GM11168 (cell line): ENCODE measurements at regions not wholly inside any gene's neighbourhood (a gene's known extent, or its start where the extent isn't known, plus 50 kb on each side); places are given as distances from the start of the nearest gene placed in this dataset.

Source experiments
- in situ Hi-C: fragments of 300-500 bp; cut with MboI; formaldehyde crosslinking; loops from one replicate; pipeline ENCODE4 v1.12.0; 2022; ENCODE audit warnings: low sequenced_read_pairs; ENCODE audit not compliant: unreplicated experiment

- in situ Hi-C loops, result no loop called here
Observed at GRCh38 chr16:86821895-86822294, 243.5 kb downstream of the FOXL1 start.

DNA sequence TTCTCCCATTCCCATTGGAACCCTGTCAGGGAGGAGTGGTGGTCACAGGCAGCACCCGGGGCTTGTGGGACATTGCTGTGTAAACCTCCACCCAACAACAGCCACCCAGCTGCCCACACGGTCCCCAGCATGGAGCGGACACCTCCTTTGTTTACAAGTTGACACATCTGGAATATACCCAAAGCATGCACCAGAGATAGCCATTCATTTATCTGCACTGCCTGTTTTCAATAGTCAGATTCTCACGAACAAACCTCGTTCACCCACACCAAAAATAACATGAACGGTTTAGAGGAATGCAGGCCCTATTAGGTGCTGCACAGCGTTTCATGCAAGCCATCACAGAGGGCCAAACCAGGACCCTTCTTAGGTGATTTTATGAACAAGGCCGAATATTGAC lies 244.8 kb downstream of the FOXL1 start:
- in situ Hi-C loops, result no loop called here

GRCh38 chr16:86823888-86824671 lies 245.7 kb downstream of the FOXL1 start:
- in situ Hi-C loops, result no loop called here

- in situ Hi-C loops, result no loop called here
Observed at GRCh38 chr16:86824751-86825296, 246.5 kb downstream of the FOXL1 start.

- in situ Hi-C loops, result no loop called here
Observed at GRCh38 chr16:86825631-86826030, 247.3 kb downstream of the FOXL1 start.

GRCh38 chr16:86826941-86827340 lies 248.6 kb downstream of the FOXL1 start:
- in situ Hi-C loops, result no loop called here

DNA sequence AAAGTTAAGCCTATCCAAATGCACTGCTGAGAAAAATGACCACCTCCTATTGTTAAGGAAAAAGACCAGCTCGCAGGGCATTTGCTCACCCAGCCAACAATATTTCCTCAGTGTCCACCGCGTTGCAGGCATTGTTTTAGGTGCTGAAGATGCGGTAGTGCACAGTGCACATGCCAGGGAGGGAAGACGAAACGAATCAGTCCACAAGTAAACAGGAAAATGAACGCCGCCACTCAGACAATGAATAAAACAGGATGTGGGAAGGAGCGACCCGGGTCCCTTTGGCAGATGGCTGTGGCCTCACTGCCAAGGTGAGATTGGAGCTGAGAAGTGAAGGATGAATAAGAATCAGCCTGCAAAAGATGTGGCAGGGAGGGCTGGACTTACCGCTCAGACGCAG lies 249.2 kb downstream of the FOXL1 start:
- in situ Hi-C loops, result no loop called here

GRCh38 chr16:86828202-86828601 lies 249.9 kb downstream of the FOXL1 start:
- in situ Hi-C loops, result no loop called here

DNA sequence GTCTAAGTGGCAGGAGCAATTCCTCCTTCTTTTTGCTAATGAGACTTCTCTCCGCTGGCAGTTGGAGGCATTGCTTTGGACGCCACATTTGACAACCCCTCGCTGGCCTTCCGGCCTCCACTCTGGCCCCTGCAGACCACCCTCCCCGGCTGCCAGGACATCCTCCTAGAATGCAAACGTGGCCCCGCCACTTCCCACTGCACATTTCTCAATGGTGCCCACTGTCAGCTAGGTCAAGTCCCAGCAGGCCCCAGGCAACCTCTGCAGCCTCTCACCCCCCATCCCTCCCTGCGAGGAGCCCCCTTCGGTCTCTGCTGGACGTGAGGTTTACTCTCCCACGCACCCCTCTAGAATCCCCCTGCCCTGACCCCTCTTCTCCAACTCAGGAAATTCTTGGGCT lies 250.3 kb downstream of the FOXL1 start:
- in situ Hi-C loops, result no loop called here

- in situ Hi-C loops, result no loop called here
Observed at GRCh38 chr16:86831366-86831765, 253.0 kb downstream of the FOXL1 start.

GRCh38 chr16:86833136-86833535 lies 254.8 kb downstream of the FOXL1 start:
- in situ Hi-C loops, result no loop called here

- in situ Hi-C loops, result no loop called here
Observed at GRCh38 chr16:86834451-86835035, 256.2 kb downstream of the FOXL1 start.

DNA sequence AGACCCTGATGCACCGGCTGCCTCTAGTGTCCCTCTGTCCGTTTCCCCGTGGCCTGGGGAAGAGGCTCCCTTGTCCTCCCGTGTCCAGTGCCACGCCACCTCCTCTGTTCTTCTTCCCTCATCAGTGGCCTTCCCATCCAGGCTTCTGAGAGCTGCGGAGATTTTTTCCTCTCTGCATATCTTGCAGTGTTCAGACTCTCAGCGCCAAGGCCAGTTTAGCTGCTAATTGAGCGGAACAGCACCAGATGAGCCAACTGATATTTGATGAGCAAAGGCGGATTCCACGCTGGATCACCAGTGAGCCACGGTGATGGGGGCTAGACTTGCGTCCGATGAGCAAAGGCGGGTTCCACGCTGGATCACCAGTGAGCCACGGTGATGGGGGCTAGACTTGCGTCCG lies 257.6 kb downstream of the FOXL1 start:
- in situ Hi-C loops, result no loop called here

DNA sequence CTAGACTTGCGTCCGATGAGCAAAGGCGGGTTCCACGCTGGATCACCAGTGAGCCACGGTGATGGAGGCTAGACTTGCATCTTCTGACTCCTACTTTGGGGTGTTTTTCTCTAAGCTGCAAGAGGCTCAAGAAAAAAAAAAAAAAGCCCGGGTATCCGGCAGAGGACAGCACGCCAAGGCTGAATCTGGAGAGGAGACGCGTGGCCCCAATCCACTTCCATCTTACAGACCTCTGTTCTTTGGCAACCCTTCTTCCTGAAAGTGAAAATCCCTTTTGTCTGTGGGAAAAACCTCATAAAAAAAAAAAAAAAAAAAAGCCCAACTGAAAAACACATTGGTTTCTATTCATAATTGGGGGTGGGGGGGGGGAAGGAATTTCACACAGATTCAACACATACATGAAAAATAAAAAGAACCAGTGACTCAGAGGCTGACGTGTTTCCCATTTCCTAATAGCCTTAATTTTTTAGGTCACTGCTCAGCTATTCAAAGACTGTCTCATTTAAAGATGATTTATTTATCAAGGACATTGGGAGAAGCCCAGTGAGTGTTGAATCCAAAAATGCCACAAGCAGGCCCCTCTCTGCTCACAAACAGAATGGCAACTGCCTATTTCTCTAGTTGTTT lies 258.3 kb downstream of the FOXL1 start:
- in situ Hi-C loops, result no loop called here

GRCh38 chr16:86843812-86844211 lies 265.5 kb downstream of the FOXL1 start:
- in situ Hi-C loops, result no loop called here

GRCh38 chr16:86844695-86845094 lies 266.3 kb downstream of the FOXL1 start:
- in situ Hi-C loops, result no loop called here

GRCh38 chr16:86846136-86846535 lies 267.8 kb downstream of the FOXL1 start:
- in situ Hi-C loops, result no loop called here

DNA sequence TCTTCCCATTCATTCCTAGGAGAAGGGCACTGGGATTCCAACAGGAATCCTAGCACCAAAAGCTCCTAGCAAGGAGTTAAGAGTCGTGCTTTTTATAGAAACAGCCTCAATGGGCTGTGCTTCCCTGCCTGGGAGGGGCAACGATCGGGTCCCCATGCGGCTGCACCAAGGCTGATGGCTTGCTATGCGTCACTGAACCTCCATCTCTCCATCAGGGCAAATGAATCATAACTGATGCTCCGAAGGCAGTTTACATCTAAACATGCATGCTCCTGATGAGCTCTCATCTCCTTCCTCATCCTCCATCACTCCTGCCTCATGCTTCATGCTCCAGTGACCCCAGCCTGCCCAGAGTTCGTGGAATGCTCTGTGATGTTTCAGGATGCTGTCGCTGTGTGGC lies 270.5 kb downstream of the FOXL1 start:
- in situ Hi-C loops, result no loop called here

- in situ Hi-C loops, result no loop called here
Observed at GRCh38 chr16:86850670-86851069, 272.3 kb downstream of the FOXL1 start.

DNA sequence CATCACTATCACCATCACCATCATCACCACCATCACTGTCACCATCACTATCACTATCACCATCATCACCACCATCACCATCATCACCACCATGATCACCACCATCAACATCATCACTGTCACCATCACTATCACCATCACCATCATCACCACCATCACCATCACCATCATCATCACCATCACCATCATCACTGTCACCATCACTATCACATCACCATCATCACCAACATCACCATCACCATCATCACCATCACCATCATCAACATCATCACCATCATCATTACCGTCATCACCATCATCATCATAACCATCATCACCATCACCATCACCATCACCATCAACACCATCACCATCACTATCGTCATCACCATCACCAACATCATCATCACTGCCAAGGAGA lies 273.8 kb downstream of the FOXL1 start:
- in situ Hi-C loops, result no loop called here

- in situ Hi-C loops, result no loop called here
Observed at GRCh38 chr16:86854058-86854621, 275.8 kb downstream of the FOXL1 start.
